OCI-LY7 (cell line): ENCODE measurements at regions not wholly inside any gene's neighbourhood (a gene's known extent, or its start where the extent isn't known, plus 50 kb on each side); places are given as distances from the start of the nearest gene placed in this dataset.
"Not testable (repeated sequence)": the region's sequence is repeated elsewhere in the genome, so short reads cannot be mapped to it uniquely, and the experiment has no call there.

ENCODE experiments used
- BruUV-seq: library from RNA; stranded (reverse); fragments of 400-500 nt; replicated peaks from 2 replicates; lab custom pipeline; 2021; lab: Mats Ljungman, UMichigan
- CTCF ChIA-PET: fragments of 300-600 bp; sonication (Branson Sonifier 250); formaldehyde crosslinking; loops from one replicate; lab custom pipeline; 2022; ENCODE audit warnings: antibody characterized with exemption; ENCODE audit not compliant: unreplicated experiment; lab: Charles Lee
- POLR2A ChIA-PET: fragments of 300-600 bp; sonication (Branson Sonifier 250); formaldehyde crosslinking; loops from one replicate; lab custom pipeline; 2022; ENCODE audit warnings: antibody characterized with exemption; lab: Charles Lee
- DNase-seq: peaks from one replicate; pipeline ENCODE4 v3.0.0-alpha.2; 2015; ENCODE audit warnings: low spot score
- H2AFZ ChIP-seq: fragments of 200-600 bp; sonication (generic), shearing (Covaris generic); 2 replicates; pipeline ENCODE4 v1.6.1; 2014; ENCODE audit warnings: mild to moderate bottlenecking, antibody characterized with exemption, low read length, moderate library complexity
- H3K27ac ChIP-seq: fragments of 200-600 bp; sonication (generic); 2 replicates; pipeline ENCODE4 v1.5.1; 2014; ENCODE audit warnings: mixed run types, low read depth, mild to moderate bottlenecking, moderate library complexity, low read length, inconsistent platforms; ENCODE audit not compliant: poor library complexity, severe bottlenecking
- H3K36me3 ChIP-seq: fragments of 200-600 bp; sonication (generic); 2 replicates; pipeline ENCODE4 v1.6.1; 2014; ENCODE audit warnings: mild to moderate bottlenecking, antibody characterized with exemption, low read length, moderate library complexity, mixed read lengths; ENCODE audit not compliant: insufficient read depth
- H3K4me1 ChIP-seq: fragments of 200-600 bp; sonication (generic); 2 replicates; pipeline ENCODE4 v1.5.1; 2014; ENCODE audit warnings: mild to moderate bottlenecking, low read length; ENCODE audit not compliant: insufficient read depth, poor library complexity, severe bottlenecking
- H3K4me2 ChIP-seq: fragments of 200-600 bp; sonication (generic); 2 replicates; pipeline ENCODE4 v1.6.1; 2014; ENCODE audit warnings: mild to moderate bottlenecking, low read length
- H3K4me3 ChIP-seq: fragments of 200-600 bp; sonication (generic); 2 replicates; pipeline ENCODE4 v1.5.1; 2014; ENCODE audit warnings: mild to moderate bottlenecking, low read depth, low read length; ENCODE audit not compliant: poor library complexity, severe bottlenecking
- H3K79me2 ChIP-seq: fragments of 200-600 bp; sonication (generic); 2 replicates; pipeline ENCODE4 v1.6.1; 2016; ENCODE audit warnings: low read depth, mild to moderate bottlenecking, low read length, moderate library complexity, mixed read lengths; ENCODE audit not compliant: insufficient read depth
- H3K9me2 ChIP-seq: fragments of 200-600 bp; sonication (generic); 2 replicates; pipeline ENCODE4 v1.6.1; 2016; ENCODE audit warnings: mild to moderate bottlenecking, low read length, mixed read lengths; ENCODE audit not compliant: insufficient read depth
- H3K9me3 ChIP-seq: fragments of 200-600 bp; sonication (generic); 2 replicates; pipeline ENCODE4 v1.6.1; 2014; ENCODE audit warnings: mild to moderate bottlenecking, mixed run types, low read length, mixed read lengths
- H4K20me1 ChIP-seq: fragments of 200-600 bp; sonication (generic); 2 replicates; pipeline ENCODE4 v1.6.1; 2014; ENCODE audit warnings: mild to moderate bottlenecking, antibody characterized with exemption, low read length, moderate library complexity, mixed read lengths; ENCODE audit not compliant: insufficient read depth
- EZH2phosphoT487 ChIP-seq: fragments of 200-600 bp; sonication (generic); IDR thresholded peaks from 2 replicates; pipeline ENCODE4 v1.6.1; 2018; ENCODE audit warnings: low read depth, borderline replicate concordance, mild to moderate bottlenecking, mixed run types, antibody characterized with exemption, low read length, moderate library complexity, mixed read lengths
- intact Hi-C: fragments of 100-400 bp; cut with micrococcal nuclease; formaldehyde crosslinking; loops from one replicate; pipeline ENCODE4 v1.10.0; 2022; ENCODE audit not compliant: unreplicated experiment
- TF ChIP-seq, protein P1 (sequence below): fragments of 200-600 bp; sonication (generic); conservative IDR thresholded peaks from 2 replicates; pipeline ENCODE4 v1.5.1; 2014; ENCODE audit warnings: mild to moderate bottlenecking, antibody characterized with exemption, low read length, moderate library complexity, mixed read lengths

DNA sequence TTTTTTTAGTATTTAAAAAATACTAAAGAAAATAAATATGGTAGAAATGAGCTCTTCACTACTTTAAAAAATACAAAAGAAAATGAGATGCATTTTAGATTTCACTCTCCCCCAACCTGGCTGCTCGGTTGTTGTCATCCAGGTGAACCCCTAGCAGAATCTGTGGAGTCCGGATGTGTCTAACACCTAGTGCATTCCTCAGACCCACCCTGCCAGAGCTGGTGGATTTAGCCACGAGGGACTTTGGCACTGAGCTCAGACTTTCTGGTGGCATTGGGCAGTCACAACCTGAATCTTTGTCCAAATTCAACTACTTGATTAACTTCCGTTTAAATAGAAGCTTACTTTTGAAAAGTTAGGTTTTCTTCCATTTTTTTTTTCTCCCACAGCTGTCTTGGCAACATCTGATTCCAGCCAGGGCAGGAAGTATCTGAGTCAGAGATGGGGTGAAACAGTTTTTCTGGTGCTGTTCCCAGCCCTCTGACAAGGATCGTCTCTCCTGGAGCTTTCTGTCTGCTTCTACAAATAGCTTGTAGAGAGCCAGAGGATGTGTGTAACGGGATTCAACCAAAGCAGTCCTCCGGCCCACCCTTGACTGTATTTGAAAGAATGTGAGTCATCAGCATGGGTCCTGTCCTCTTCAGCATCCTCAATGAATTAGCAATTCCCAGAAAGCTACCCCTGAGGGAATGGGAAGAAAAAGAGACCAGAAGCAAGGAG, 301.8 kb upstream of the MCTP2 start:
- Histone ChIP-seq H2AFZ (no peak overlapping the region), H4K20me1 (no peaks in the 10 kb centered on the region), H3K27ac (no peak overlapping the region), H3K9me2 (no peaks in the 10 kb centered on the region), H3K4me1 (no peaks in the 10 kb centered on the region), H3K4me2 (no peak overlapping the region), H3K36me3 (no peaks in the 10 kb centered on the region), H3K4me3 (no peak overlapping the region), H3K9me3 (no peaks in the 10 kb centered on the region), H3K79me2 (no peaks in the 10 kb centered on the region)
- TF ChIP-seq, protein P1, sequence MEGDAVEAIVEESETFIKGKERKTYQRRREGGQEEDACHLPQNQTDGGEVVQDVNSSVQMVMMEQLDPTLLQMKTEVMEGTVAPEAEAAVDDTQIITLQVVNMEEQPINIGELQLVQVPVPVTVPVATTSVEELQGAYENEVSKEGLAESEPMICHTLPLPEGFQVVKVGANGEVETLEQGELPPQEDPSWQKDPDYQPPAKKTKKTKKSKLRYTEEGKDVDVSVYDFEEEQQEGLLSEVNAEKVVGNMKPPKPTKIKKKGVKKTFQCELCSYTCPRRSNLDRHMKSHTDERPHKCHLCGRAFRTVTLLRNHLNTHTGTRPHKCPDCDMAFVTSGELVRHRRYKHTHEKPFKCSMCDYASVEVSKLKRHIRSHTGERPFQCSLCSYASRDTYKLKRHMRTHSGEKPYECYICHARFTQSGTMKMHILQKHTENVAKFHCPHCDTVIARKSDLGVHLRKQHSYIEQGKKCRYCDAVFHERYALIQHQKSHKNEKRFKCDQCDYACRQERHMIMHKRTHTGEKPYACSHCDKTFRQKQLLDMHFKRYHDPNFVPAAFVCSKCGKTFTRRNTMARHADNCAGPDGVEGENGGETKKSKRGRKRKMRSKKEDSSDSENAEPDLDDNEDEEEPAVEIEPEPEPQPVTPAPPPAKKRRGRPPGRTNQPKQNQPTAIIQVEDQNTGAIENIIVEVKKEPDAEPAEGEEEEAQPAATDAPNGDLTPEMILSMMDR = no peak
- TF ChIP-seq EZH2phosphoT487 = no peak
- no TSS peak for BruUV-seq
- intact Hi-C loops = no loop called here
- ChIA-PET POLR2A (no interaction called here), CTCF (no interaction called here)
- DNase-seq = no peak

DNA sequence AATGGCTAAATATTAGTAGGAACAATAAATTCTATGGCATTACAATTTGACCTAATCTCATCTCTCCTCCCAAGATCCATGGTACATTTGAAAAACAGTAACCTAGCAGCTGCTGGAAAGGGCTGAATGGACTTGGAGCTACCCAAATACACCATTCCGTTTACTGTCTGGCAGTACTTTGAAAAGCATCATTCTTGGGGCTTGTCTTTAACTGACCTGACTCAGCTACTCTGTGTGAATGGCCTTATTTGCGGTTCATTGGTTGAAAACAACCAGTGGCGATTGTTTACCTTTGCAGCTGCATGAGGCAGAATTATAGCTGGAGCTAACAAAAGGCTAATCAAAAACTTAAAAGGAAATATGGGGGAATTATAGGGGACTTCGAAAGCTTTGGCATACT, 311.2 kb upstream of the MCTP2 start:
- POLR2A ChIA-PET = interaction anchor here (0.6 to 1.0 kb wide), 2 partner anchors 81 to 295 kb away, joined by 3 to 4 read pairs; no protein-coding TSS in a partner anchor
- Histone ChIP-seq H3K4me2 (no peak overlapping the region), H3K36me3 (no peaks in the 10 kb centered on the region), H3K4me1 (no peaks in the 10 kb centered on the region), H2AFZ (no peak overlapping the region), H3K27ac (no peak overlapping the region), H4K20me1 (no peaks in the 10 kb centered on the region), H3K9me2 (no peaks in the 10 kb centered on the region), H3K9me3 (no peaks in the 10 kb centered on the region), H3K79me2 (no peaks in the 10 kb centered on the region), H3K4me3 (no peak overlapping the region)
- intact Hi-C loops = no loop called here
- TF ChIP-seq, protein P1 = no peak
- no TSS peak for BruUV-seq
- no peak for DNase-seq
- CTCF ChIA-PET = no interaction called here

DNA sequence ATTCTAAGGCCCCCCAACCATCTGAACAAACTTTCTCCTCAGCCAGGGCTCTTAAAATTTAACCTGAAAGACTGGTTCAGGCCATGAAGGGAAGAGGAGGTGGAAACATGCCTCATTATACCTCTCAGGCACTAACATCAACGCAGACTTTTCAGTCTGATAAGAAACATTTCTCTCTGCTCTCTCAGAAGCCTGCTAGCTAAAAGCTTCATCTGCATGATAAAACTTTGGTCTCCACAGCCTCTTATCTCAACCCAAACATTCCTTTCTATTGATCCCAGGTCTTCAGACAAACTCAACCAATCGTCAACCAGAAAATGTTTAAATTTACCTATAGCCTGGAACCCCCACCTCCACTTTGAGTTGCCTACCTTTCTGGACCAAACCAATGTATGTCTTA, 312.6 kb upstream of the MCTP2 start:
- H3K79me2 ChIP-seq, H3K9me2 ChIP-seq, CTCF ChIA-PET, H3K36me3 ChIP-seq, H4K20me1 ChIP-seq, H2AFZ ChIP-seq, H3K9me3 ChIP-seq, BruUV-seq, H3K4me1 ChIP-seq, DNase-seq, H3K4me2 ChIP-seq, POLR2A ChIA-PET, H3K4me3 ChIP-seq, H3K27ac ChIP-seq, intact Hi-C loops: not testable (repeated sequence)
